ENCODE measurements at regions not wholly inside any gene's neighbourhood (a gene's known extent, or its start where the extent isn't known, plus 50 kb on each side); places are given as distances from the start of the nearest gene placed in this dataset.

GRCh38 chr1:78284354-78284753, 206.4 kb upstream of the PTGFR start:
- Histone ChIP-seq H3K79me2 (ENCODE audit: control insufficient read depth, low read length) (no peaks in the 10 kb centered on the region), H3F3A (ENCODE audit: control insufficient read depth, insufficient read depth) (no peaks in the 10 kb centered on the region), H3K27me3 (ENCODE audit: control insufficient read depth, low read length) (no peaks in the 10 kb centered on the region), H3K9me3 (ENCODE audit: control insufficient read depth, insufficient read depth, low read length) (no peaks in the 10 kb centered on the region), H3K4me2 (ENCODE audit: low read length) (no peak overlapping the region), H3K27ac (ENCODE audit: low read depth, low read length) (no peak overlapping the region), H3K4me1 (ENCODE audit: control insufficient read depth, low read length) (no peaks in the 10 kb centered on the region), H3K9me2 (replicated peaks; ENCODE audit: control insufficient read depth, low read length) (no peaks in the 10 kb centered on the region), H3K4me3 (ENCODE audit: low read length) (no peak overlapping the region), H4K20me1 (ENCODE audit: control insufficient read depth, insufficient read depth, low read depth, low read length) (no peaks in the 10 kb centered on the region), H3K36me3 (ENCODE audit: control insufficient read depth, low read length) (no peaks in the 10 kb centered on the region)
- TF ChIP-seq CTCF (IDR thresholded peaks at IDR 0.05; ENCODE audit: low read depth, low read length, poor library complexity, severe bottlenecking) = no peak
- no peak for TF ChIP-seq EZH2phosphoT487 (IDR thresholded peaks at IDR 0.05; ENCODE audit: borderline replicate concordance, low read length)

- TF ChIP-seq CTCF (IDR thresholded peaks at IDR 0.05; ENCODE audit: low read depth, low read length, poor library complexity, severe bottlenecking) (no peak), EZH2phosphoT487 (IDR thresholded peaks at IDR 0.05; ENCODE audit: borderline replicate concordance, low read length) (no peak)
- Histone ChIP-seq H3K4me2 (ENCODE audit: low read length) (no peak overlapping the region), H3K36me3 (ENCODE audit: control insufficient read depth, low read length) (no peaks in the 10 kb centered on the region), H4K20me1 (ENCODE audit: control insufficient read depth, insufficient read depth, low read depth, low read length) (no peaks in the 10 kb centered on the region), H3K27me3 (ENCODE audit: control insufficient read depth, low read length) (no peaks in the 10 kb centered on the region), H3K27ac (ENCODE audit: low read depth, low read length) (no peak overlapping the region), H3K4me3 (ENCODE audit: low read length) (no peak overlapping the region), H3K9me3 (ENCODE audit: control insufficient read depth, insufficient read depth, low read length) (no peaks in the 10 kb centered on the region), H3K4me1 (ENCODE audit: control insufficient read depth, low read length) (no peaks in the 10 kb centered on the region), H3K9me2 (replicated peaks; ENCODE audit: control insufficient read depth, low read length) (no peaks in the 10 kb centered on the region), H3F3A (ENCODE audit: control insufficient read depth, insufficient read depth) (no peaks in the 10 kb centered on the region), H3K79me2 (ENCODE audit: control insufficient read depth, low read length) (no peaks in the 10 kb centered on the region)
These were observed 204.1 kb upstream of the PTGFR start for GRCh38 chr1:78286686-78287085.

- Histone ChIP-seq H3K4me3 (ENCODE audit: low read length) (no peak overlapping the region), H3K9me3 (ENCODE audit: control insufficient read depth, insufficient read depth, low read length) (no peaks in the 10 kb centered on the region), H4K20me1 (ENCODE audit: control insufficient read depth, insufficient read depth, low read depth, low read length) (no peaks in the 10 kb centered on the region), H3K27ac (ENCODE audit: low read depth, low read length) (no peak overlapping the region), H3K27me3 (ENCODE audit: control insufficient read depth, low read length) (no peaks in the 10 kb centered on the region), H3K36me3 (ENCODE audit: control insufficient read depth, low read length) (no peaks in the 10 kb centered on the region), H3K4me2 (ENCODE audit: low read length) (no peak overlapping the region), H3K79me2 (ENCODE audit: control insufficient read depth, low read length) (no peaks in the 10 kb centered on the region), H3K9me2 (replicated peaks; ENCODE audit: control insufficient read depth, low read length) (no peaks in the 10 kb centered on the region), H3K4me1 (ENCODE audit: control insufficient read depth, low read length) (no peaks in the 10 kb centered on the region), H3F3A (ENCODE audit: control insufficient read depth, insufficient read depth) (no peaks in the 10 kb centered on the region)
- TF ChIP-seq EZH2phosphoT487 (IDR thresholded peaks at IDR 0.05; ENCODE audit: borderline replicate concordance, low read length) (no peak), CTCF (IDR thresholded peaks at IDR 0.05; ENCODE audit: low read depth, low read length, poor library complexity, severe bottlenecking) (no peak)
These were observed 201.2 kb upstream of the PTGFR start for GRCh38 chr1:78289603-78290002.

- H3K4me1 ChIP-seq (ENCODE audit: control insufficient read depth, low read length) = no peaks in the 10 kb centered on the region
- no peak overlapping the region for H3K4me2 ChIP-seq (ENCODE audit: low read length)
- H3K9me3 ChIP-seq (ENCODE audit: control insufficient read depth, insufficient read depth, low read length) = no peaks in the 10 kb centered on the region
- no peaks in the 10 kb centered on the region for H3K36me3 ChIP-seq (ENCODE audit: control insufficient read depth, low read length)
- H3K27ac ChIP-seq (ENCODE audit: low read depth, low read length) = no peak overlapping the region
- no peak for TF ChIP-seq CTCF (IDR thresholded peaks at IDR 0.05; ENCODE audit: low read depth, low read length, poor library complexity, severe bottlenecking)
- no peak for TF ChIP-seq EZH2phosphoT487 (IDR thresholded peaks at IDR 0.05; ENCODE audit: borderline replicate concordance, low read length)
- H3F3A ChIP-seq (ENCODE audit: control insufficient read depth, insufficient read depth) = no peaks in the 10 kb centered on the region
- no peak overlapping the region for H3K4me3 ChIP-seq (ENCODE audit: low read length)
- H3K79me2 ChIP-seq (ENCODE audit: control insufficient read depth, low read length) = no peaks in the 10 kb centered on the region
- no peaks in the 10 kb centered on the region for H3K27me3 ChIP-seq (ENCODE audit: control insufficient read depth, low read length)
- H3K9me2 ChIP-seq (replicated peaks; ENCODE audit: control insufficient read depth, low read length) = no peaks in the 10 kb centered on the region
- H4K20me1 ChIP-seq (ENCODE audit: control insufficient read depth, insufficient read depth, low read depth, low read length) = no peaks in the 10 kb centered on the region
These were observed 199.4 kb upstream of the PTGFR start for GRCh38 chr1:78291418-78291817.
